Endothelial cell of umbilical vein (primary cell): ENCODE measurements at regions not wholly inside any gene's neighbourhood (a gene's known extent, or its start where the extent isn't known, plus 50 kb on each side); places are given as distances from the start of the nearest gene placed in this dataset.

ENCODE experiments used
- BruUV-seq: library from RNA; stranded (reverse); fragments of 400-500 nt; replicated peaks from 2 replicates; lab custom pipeline; 2021; lab: Mats Ljungman, UMichigan
- CTCF ChIA-PET: fragments of 300-600, 350-600 bp; sonication (Branson Sonifier 250); formaldehyde crosslinking; loops from one replicate; lab custom pipeline; 2021; ENCODE audit warnings: antibody characterized with exemption, inconsistent platforms; lab: Charles Lee
- POLR2A ChIA-PET: fragments of 300-600, 350-600 bp; sonication (Branson Sonifier 250); formaldehyde crosslinking; loops from one replicate; lab custom pipeline; 2021; ENCODE audit warnings: antibody characterized with exemption, inconsistent platforms; lab: Charles Lee
- DNase-seq: peaks from one replicate; pipeline ENCODE4 v3.0.0-alpha.2; 2011; ENCODE audit warnings: low read depth, low spot score
- FAIRE-seq: peaks from 2 replicates; lab custom pipeline; 2011; peaks lifted over from hg19 to GRCh38; lab: Jason Lieb, UNC
- H2AFZ ChIP-seq: 2 replicates; pipeline ENCODE4 v1.6.0; 2012; ENCODE audit warnings: low read depth, low read length, control low read depth, inconsistent platforms
- H3K27ac ChIP-seq: 2 replicates; pipeline ENCODE4 v1.5.1; 2011; ENCODE audit warnings: low read depth, mild to moderate bottlenecking, control low read depth, low read length, moderate library complexity; ENCODE audit not compliant: insufficient read depth
- H3K27me3 ChIP-seq, 2 experiments: 2 replicates each; pipeline versions ENCODE4 v1.6.0 to v1.6.1; 2011; ENCODE audit warnings: low read length in 2 of 2, mixed read lengths in 1 of 2; ENCODE audit not compliant: control insufficient read depth in 2 of 2, insufficient read depth in 2 of 2
- H3K36me3 ChIP-seq, 2 experiments: 2 replicates in 1 of 2; 3 replicates in 1 of 2; pipeline ENCODE4 v1.5.1; 2011; ENCODE audit warnings: low read length in 2 of 2, mild to moderate bottlenecking in 1 of 2, moderate library complexity in 1 of 2; ENCODE audit not compliant: control insufficient read depth in 2 of 2, insufficient read depth in 2 of 2; ENCODE audit errors: extremely low read depth in 1 of 2
- H3K4me1 ChIP-seq: 3 replicates; pipeline ENCODE4 v1.5.1; 2011; ENCODE audit warnings: mild to moderate bottlenecking, low read length; ENCODE audit not compliant: control insufficient read depth, insufficient read depth; ENCODE audit errors: extremely low read depth
- H3K4me2 ChIP-seq: 2 replicates; pipeline ENCODE4 v1.6.1; 2011; ENCODE audit warnings: low read length, control low read depth, mixed read lengths; ENCODE audit not compliant: insufficient read depth
- H3K4me3 ChIP-seq, 3 experiments: fragments of 200-600 bp in 1 of 3; sonication (generic), shearing (Covaris generic) in 1 of 3; replicated peaks in 1 of 3; 2 replicates each; pipeline ENCODE4 v1.5.1; 2011 to 2016; ENCODE audit warnings: control low read depth in 3 of 3, low read length in 3 of 3, mild to moderate bottlenecking in 2 of 3, inconsistent platforms in 1 of 3, low read depth in 1 of 3, moderate library complexity in 1 of 3; ENCODE audit not compliant: insufficient read depth in 1 of 3
- H3K79me2 ChIP-seq: 2 replicates; pipeline ENCODE4 v1.6.0; 2012; ENCODE audit warnings: low read length, inconsistent platforms; ENCODE audit not compliant: control insufficient read depth, insufficient read depth
- H3K9ac ChIP-seq: replicated peaks from 2 replicates; pipeline ENCODE3; 2011; ENCODE audit warnings: low read length, control low read depth; ENCODE audit not compliant: insufficient read depth; ENCODE audit errors: extremely low read depth
- H3K9me1 ChIP-seq: replicated peaks from 3 replicates; pipeline ENCODE4 v1.6.0; 2011; ENCODE audit warnings: mild to moderate bottlenecking, low read length; ENCODE audit not compliant: control insufficient read depth, insufficient read depth; ENCODE audit errors: extremely low read depth
- H3K9me3 ChIP-seq: replicated peaks from 2 replicates; pipeline ENCODE4 v1.5.1; 2012; ENCODE audit warnings: low read length, inconsistent platforms; ENCODE audit not compliant: control insufficient read depth, insufficient read depth
- H4K20me1 ChIP-seq: replicated peaks from 2 replicates; pipeline ENCODE3; 2011; ENCODE audit warnings: mild to moderate bottlenecking, low read length; ENCODE audit not compliant: control insufficient read depth, insufficient read depth; ENCODE audit errors: extremely low read depth
- JUN ChIP-seq: IDR thresholded peaks from 2 replicates; pipeline ENCODE4 v1.6.1; 2011; ENCODE audit warnings: borderline replicate concordance, low read depth; ENCODE audit not compliant: insufficient read length, insufficient read depth
- MAX ChIP-seq: IDR thresholded peaks from 2 replicates; pipeline ENCODE4 v1.6.1; 2011; ENCODE audit not compliant: insufficient read depth, insufficient read length
- MYC ChIP-seq: IDR thresholded peaks from one replicate; pipeline ENCODE4 v1.6.1; 2011; ENCODE audit warnings: mild to moderate bottlenecking, low read depth, low read length
- POLR2AphosphoS5 ChIP-seq: IDR thresholded peaks from 2 replicates; pipeline ENCODE4 v1.6.1; 2012; ENCODE audit warnings: low read depth, mild to moderate bottlenecking, control low read depth, low read length, moderate library complexity; ENCODE audit not compliant: insufficient read depth
- dilution Hi-C: fragments of 300-500 bp; cut with MboI; formaldehyde crosslinking; loops from one replicate; pipeline ENCODE4 v1.15.0; 2019; ENCODE audit warnings: low sequenced_read_pairs; ENCODE audit not compliant: extremely low pct_ligation_motif_present
- intact Hi-C: fragments of 100-400 bp; cut with micrococcal nuclease; formaldehyde crosslinking; loops from one replicate; pipeline ENCODE4 v1.10.0; 2022

GRCh38 chr9:83132768-83133167 is 69.8 kb upstream of the RASEF start:
- H4K20me1 ChIP-seq = no peaks in the 10 kb centered on the region
- CTCF ChIA-PET = no interaction called here
- POLR2A ChIA-PET = no interaction called here
- no peak overlapping the region for H2AFZ ChIP-seq
- no peak overlapping the region for H3K9ac ChIP-seq
- no peak for TF ChIP-seq POLR2AphosphoS5
- H3K27me3 ChIP-seq = peaks cover 0 to 2% of the 10 kb centered on the region in 2 experiments
- no peak overlapping the region for H3K4me2 ChIP-seq
- no peaks in the 10 kb centered on the region for H3K9me1 ChIP-seq
- no peaks in the 10 kb centered on the region for H3K79me2 ChIP-seq
- H3K4me3 ChIP-seq = no peak overlapping the region
- no peak for FAIRE-seq
- H3K4me1 ChIP-seq = no peaks in the 10 kb centered on the region
- dilution Hi-C loops = no loop called here
- no peaks in the 10 kb centered on the region for H3K9me3 ChIP-seq
- DNase-seq = no peak
- no TSS peak for BruUV-seq
- no peak overlapping the region for H3K27ac ChIP-seq
- no peaks in the 10 kb centered on the region for H3K36me3 ChIP-seq
- intact Hi-C loops = no loop called here

GRCh38 chr9:83130541-83130940 is 67.6 kb upstream of the RASEF start:
- POLR2A ChIA-PET = no interaction called here
- H3K4me2 ChIP-seq = no peak overlapping the region

More at GRCh38 chr9:83130541-83130940, 67.6 kb upstream of the RASEF start:
- TF ChIP-seq MYC (no peak), JUN (no peak), MAX (no peak)
- intact Hi-C loops = no loop called here
- no peaks in the 10 kb centered on the region for H3K4me1 ChIP-seq
- DNase-seq (no peak), FAIRE-seq (no peak)
- CTCF ChIA-PET = no interaction called here
- BruUV-seq = no TSS peak
- H3K36me3 ChIP-seq = no peaks in the 10 kb centered on the region
- no peaks in the 10 kb centered on the region for H3K79me2 ChIP-seq
- dilution Hi-C loops = no loop called here
- H3K9me3 ChIP-seq = no peaks in the 10 kb centered on the region
- H4K20me1 ChIP-seq = no peaks in the 10 kb centered on the region
- H3K27me3 ChIP-seq = no peaks in the 10 kb centered on the region
- H2AFZ ChIP-seq = no peak overlapping the region
- H3K9ac ChIP-seq = no peak overlapping the region
- H3K4me3 ChIP-seq = no peak overlapping the region
- no peak overlapping the region for H3K27ac ChIP-seq
- no peaks in the 10 kb centered on the region for H3K9me1 ChIP-seq
